ENCODE measurements at regions not wholly inside any gene's neighbourhood (a gene's known extent, or its start where the extent isn't known, plus 50 kb on each side); places are given as distances from the start of the nearest gene placed in this dataset.

DNA sequence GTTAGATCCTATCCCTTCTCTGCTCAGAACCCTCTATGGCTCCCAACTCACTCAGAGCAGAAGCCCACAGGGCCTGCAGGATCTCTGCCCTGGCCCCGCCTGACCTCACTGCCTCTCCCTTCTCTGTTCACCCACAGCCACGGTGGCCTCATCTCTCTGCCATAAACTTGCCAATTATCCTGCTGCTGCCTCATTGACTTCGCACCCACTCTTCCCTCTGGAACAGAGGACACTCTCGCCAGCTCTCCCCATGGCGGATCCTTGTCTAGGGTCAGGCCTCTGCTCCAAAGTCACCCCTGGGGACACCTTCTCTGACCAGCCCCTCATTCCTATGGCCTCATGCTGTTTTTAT, 86.4 kb downstream of the CEBPB start:
- ATAC-seq, result no peak
- TF ChIP-seq PPARA (CRISPR knock-in tag; IDR thresholded peaks at IDR 0.05; ENCODE audit: borderline replicate concordance), result no peak
- TF ChIP-seq ZNF8 (CRISPR knock-in tag; IDR thresholded peaks at IDR 0.05), result no peak
- no peak for TF ChIP-seq TOX (CRISPR knock-in tag; IDR thresholded peaks at IDR 0.05; ENCODE audit: borderline replicate concordance)
- TF ChIP-seq ARNTL (CRISPR knock-in tag; IDR thresholded peaks at IDR 0.05; ENCODE audit: borderline replicate concordance, low read depth), result no peak
- TF ChIP-seq ZNF565 (CRISPR knock-in tag; conservative IDR thresholded peaks at IDR 0.05; ENCODE audit: low read depth), result no peak
- no peak for TF ChIP-seq TCF4 (CRISPR knock-in tag; IDR thresholded peaks at IDR 0.05; ENCODE audit: borderline replicate concordance)
- no peak for TF ChIP-seq PATZ1 (CRISPR knock-in tag; IDR thresholded peaks at IDR 0.05; ENCODE audit: borderline replicate concordance)
- no peak for TF ChIP-seq ZNF70 (CRISPR knock-in tag; IDR thresholded peaks at IDR 0.05)
- TF ChIP-seq ZFP3 (CRISPR knock-in tag; IDR thresholded peaks at IDR 0.05), result no peak
- TF ChIP-seq, protein P1, sequence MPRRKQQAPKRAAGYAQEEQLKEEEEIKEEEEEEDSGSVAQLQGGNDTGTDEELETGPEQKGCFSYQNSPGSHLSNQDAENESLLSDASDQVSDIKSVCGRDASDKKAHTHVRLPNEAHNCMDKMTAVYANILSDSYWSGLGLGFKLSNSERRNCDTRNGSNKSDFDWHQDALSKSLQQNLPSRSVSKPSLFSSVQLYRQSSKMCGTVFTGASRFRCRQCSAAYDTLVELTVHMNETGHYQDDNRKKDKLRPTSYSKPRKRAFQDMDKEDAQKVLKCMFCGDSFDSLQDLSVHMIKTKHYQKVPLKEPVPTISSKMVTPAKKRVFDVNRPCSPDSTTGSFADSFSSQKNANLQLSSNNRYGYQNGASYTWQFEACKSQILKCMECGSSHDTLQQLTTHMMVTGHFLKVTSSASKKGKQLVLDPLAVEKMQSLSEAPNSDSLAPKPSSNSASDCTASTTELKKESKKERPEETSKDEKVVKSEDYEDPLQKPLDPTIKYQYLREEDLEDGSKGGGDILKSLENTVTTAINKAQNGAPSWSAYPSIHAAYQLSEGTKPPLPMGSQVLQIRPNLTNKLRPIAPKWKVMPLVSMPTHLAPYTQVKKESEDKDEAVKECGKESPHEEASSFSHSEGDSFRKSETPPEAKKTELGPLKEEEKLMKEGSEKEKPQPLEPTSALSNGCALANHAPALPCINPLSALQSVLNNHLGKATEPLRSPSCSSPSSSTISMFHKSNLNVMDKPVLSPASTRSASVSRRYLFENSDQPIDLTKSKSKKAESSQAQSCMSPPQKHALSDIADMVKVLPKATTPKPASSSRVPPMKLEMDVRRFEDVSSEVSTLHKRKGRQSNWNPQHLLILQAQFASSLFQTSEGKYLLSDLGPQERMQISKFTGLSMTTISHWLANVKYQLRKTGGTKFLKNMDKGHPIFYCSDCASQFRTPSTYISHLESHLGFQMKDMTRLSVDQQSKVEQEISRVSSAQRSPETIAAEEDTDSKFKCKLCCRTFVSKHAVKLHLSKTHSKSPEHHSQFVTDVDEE (CRISPR knock-in tag; IDR thresholded peaks at IDR 0.05), result no peak
- no peak for TF ChIP-seq ZC3H10 (CRISPR knock-in tag; IDR thresholded peaks at IDR 0.05)
- no peak for TF ChIP-seq GLIS3 (CRISPR knock-in tag; IDR thresholded peaks at IDR 0.05)
- no peak for TF ChIP-seq SNAI2 (CRISPR knock-in tag; IDR thresholded peaks at IDR 0.05)
- TF ChIP-seq, protein P2, sequence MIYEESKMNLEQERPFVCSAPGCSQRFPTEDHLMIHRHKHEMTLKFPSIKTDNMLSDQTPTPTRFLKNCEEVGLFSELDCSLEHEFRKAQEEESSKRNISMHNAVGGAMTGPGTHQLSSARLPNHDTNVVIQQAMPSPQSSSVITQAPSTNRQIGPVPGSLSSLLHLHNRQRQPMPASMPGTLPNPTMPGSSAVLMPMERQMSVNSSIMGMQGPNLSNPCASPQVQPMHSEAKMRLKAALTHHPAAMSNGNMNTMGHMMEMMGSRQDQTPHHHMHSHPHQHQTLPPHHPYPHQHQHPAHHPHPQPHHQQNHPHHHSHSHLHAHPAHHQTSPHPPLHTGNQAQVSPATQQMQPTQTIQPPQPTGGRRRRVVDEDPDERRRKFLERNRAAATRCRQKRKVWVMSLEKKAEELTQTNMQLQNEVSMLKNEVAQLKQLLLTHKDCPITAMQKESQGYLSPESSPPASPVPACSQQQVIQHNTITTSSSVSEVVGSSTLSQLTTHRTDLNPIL (CRISPR knock-in tag; IDR thresholded peaks at IDR 0.05; ENCODE audit: low read depth), result no peak
- no peak for TF ChIP-seq CSRNP3 (CRISPR knock-in tag; IDR thresholded peaks at IDR 0.05)
- no peak for TF ChIP-seq OSR1 (CRISPR knock-in tag; IDR thresholded peaks at IDR 0.05)
- no peak for TF ChIP-seq POU6F1 (CRISPR knock-in tag; IDR thresholded peaks at IDR 0.05; ENCODE audit: borderline replicate concordance, low read depth)

GRCh38 chr20:50277460-50278376, 87.1 kb downstream of the CEBPB start:
- ATAC-seq, result no peak
- TF ChIP-seq, protein P2 (CRISPR knock-in tag; IDR thresholded peaks at IDR 0.05; ENCODE audit: low read depth), result no peak
- TF ChIP-seq CSRNP3 (CRISPR knock-in tag; IDR thresholded peaks at IDR 0.05) (no peak), ZFP30 (CRISPR knock-in tag; IDR thresholded peaks at IDR 0.05) (no peak), GLIS3 (CRISPR knock-in tag; IDR thresholded peaks at IDR 0.05) (no peak), PPARA (CRISPR knock-in tag; IDR thresholded peaks at IDR 0.05; ENCODE audit: borderline replicate concordance) (no peak), BACH2 (CRISPR knock-in tag; IDR thresholded peaks at IDR 0.05; ENCODE audit: borderline replicate concordance) (no peak), POU6F1 (CRISPR knock-in tag; IDR thresholded peaks at IDR 0.05; ENCODE audit: borderline replicate concordance, low read depth) (no peak), ZNF70 (CRISPR knock-in tag; IDR thresholded peaks at IDR 0.05) (no peak), ZC3H10 (CRISPR knock-in tag; IDR thresholded peaks at IDR 0.05) (no peak), TCF4 (CRISPR knock-in tag; IDR thresholded peaks at IDR 0.05; ENCODE audit: borderline replicate concordance) (no peak), ARNTL (CRISPR knock-in tag; IDR thresholded peaks at IDR 0.05; ENCODE audit: borderline replicate concordance, low read depth) (no peak), ZNF8 (CRISPR knock-in tag; IDR thresholded peaks at IDR 0.05) (no peak), OSR1 (CRISPR knock-in tag; IDR thresholded peaks at IDR 0.05) (no peak), CSDC2 (CRISPR knock-in tag; IDR thresholded peaks at IDR 0.05) (no peak), SNAI2 (CRISPR knock-in tag; IDR thresholded peaks at IDR 0.05) (no peak)

All from SK-N-SH treated with all-trans-retinoic acid at 6 μM for 48 hours (cell line).